GM18505 (cell line): ENCODE measurements at regions not wholly inside any gene's neighbourhood (a gene's known extent, or its start where the extent isn't known, plus 50 kb on each side); places are given as distances from the start of the nearest gene placed in this dataset.

Source experiments
- ATAC-seq: cut with Tn5 transposase; IDR thresholded peaks from one replicate; pipeline ENCODE4 v1.9.1; 2021; ENCODE audit not compliant: unreplicated experiment
- POLR2A ChIP-seq: IDR thresholded peaks from 4 replicates; pipeline ENCODE4 v1.6.1; 2011; ENCODE audit warnings: borderline replicate concordance; ENCODE audit not compliant: insufficient read depth, insufficient read length; ENCODE audit errors: extremely low read depth

GRCh38 chr20:40148886-40149285 is 540.1 kb downstream of the MAFB start:
- no peak for ATAC-seq
- no peak for TF ChIP-seq POLR2A

- ATAC-seq: no peak
- TF ChIP-seq POLR2A: no peak
Observed at GRCh38 chr20:40146071-40146470, 543.0 kb downstream of the MAFB start.

- TF ChIP-seq POLR2A: no peak
- no peak for ATAC-seq
Observed at GRCh38 chr20:40144581-40144980, 544.5 kb downstream of the MAFB start.

GRCh38 chr20:40134176-40134575 is 554.9 kb downstream of the MAFB start:
- TF ChIP-seq POLR2A: no peak
- ATAC-seq: no peak

GRCh38 chr20:40120827-40121226 is 568.2 kb downstream of the MAFB start:
- ATAC-seq: no peak
- no peak for TF ChIP-seq POLR2A

GRCh38 chr20:40111282-40111681 is 577.8 kb downstream of the MAFB start:
- ATAC-seq: no peak

GRCh38 chr20:40110311-40110831 is 578.7 kb downstream of the MAFB start:
- no peak for TF ChIP-seq POLR2A
- no peak for ATAC-seq

More at GRCh38 chr20:40111282-40111681, 577.8 kb downstream of the MAFB start:
- no peak for TF ChIP-seq POLR2A

- no peak for ATAC-seq
- no peak for TF ChIP-seq POLR2A
Observed at GRCh38 chr20:40109136-40109535, 579.9 kb downstream of the MAFB start.

GRCh38 chr20:40108321-40108720 is 580.7 kb downstream of the MAFB start:
- no peak for ATAC-seq
- no peak for TF ChIP-seq POLR2A

- no peak for TF ChIP-seq POLR2A
- ATAC-seq: no peak
Observed at GRCh38 chr20:40104959-40105358, 584.1 kb downstream of the MAFB start.

GRCh38 chr20:40103420-40103819 is 585.6 kb downstream of the MAFB start:
- no peak for TF ChIP-seq POLR2A
- ATAC-seq: no peak

- no peak for TF ChIP-seq POLR2A
- no peak for ATAC-seq
Observed at GRCh38 chr20:40101560-40101959, 587.5 kb downstream of the MAFB start.

GRCh38 chr20:40100261-40100660 is 588.8 kb downstream of the MAFB start:
- no peak for TF ChIP-seq POLR2A
- ATAC-seq: no peak

GRCh38 chr20:40090236-40090635 is 598.8 kb downstream of the MAFB start:
- TF ChIP-seq POLR2A: no peak
- ATAC-seq: no peak

- no peak for TF ChIP-seq POLR2A
Observed at GRCh38 chr20:40087496-40087895, 601.5 kb downstream of the MAFB start.

More at GRCh38 chr20:40087496-40087895, 601.5 kb downstream of the MAFB start:
- ATAC-seq: no peak
